ENCODE measurements at regions not wholly inside any gene's neighbourhood (a gene's known extent, or its start where the extent isn't known, plus 50 kb on each side); places are given as distances from the start of the nearest gene placed in this dataset.

GRCh38 chr1:208425096-208425495 is 180.9 kb upstream of the PLXNA2 start:
- TF ChIP-seq EZH2 (IDR thresholded peaks at IDR 0.05; ENCODE audit: low read depth) = no peak
- TF ChIP-seq, protein P1, sequence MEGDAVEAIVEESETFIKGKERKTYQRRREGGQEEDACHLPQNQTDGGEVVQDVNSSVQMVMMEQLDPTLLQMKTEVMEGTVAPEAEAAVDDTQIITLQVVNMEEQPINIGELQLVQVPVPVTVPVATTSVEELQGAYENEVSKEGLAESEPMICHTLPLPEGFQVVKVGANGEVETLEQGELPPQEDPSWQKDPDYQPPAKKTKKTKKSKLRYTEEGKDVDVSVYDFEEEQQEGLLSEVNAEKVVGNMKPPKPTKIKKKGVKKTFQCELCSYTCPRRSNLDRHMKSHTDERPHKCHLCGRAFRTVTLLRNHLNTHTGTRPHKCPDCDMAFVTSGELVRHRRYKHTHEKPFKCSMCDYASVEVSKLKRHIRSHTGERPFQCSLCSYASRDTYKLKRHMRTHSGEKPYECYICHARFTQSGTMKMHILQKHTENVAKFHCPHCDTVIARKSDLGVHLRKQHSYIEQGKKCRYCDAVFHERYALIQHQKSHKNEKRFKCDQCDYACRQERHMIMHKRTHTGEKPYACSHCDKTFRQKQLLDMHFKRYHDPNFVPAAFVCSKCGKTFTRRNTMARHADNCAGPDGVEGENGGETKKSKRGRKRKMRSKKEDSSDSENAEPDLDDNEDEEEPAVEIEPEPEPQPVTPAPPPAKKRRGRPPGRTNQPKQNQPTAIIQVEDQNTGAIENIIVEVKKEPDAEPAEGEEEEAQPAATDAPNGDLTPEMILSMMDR (conservative IDR thresholded peaks at IDR 0.05) = no peak

Measured in PC-9 (cell line).